Neural crest cell (in vitro differentiated cells): ENCODE measurements at regions not wholly inside any gene's neighbourhood (a gene's known extent, or its start where the extent isn't known, plus 50 kb on each side); places are given as distances from the start of the nearest gene placed in this dataset.

Experiments
- DNase-seq: peaks from one replicate; pipeline ENCODE4 v3.0.0; 2021; ENCODE audit warnings: low read depth, mixed read lengths, low spot score
- H3K27ac Mint-ChIP-seq: one replicate; pipeline ENCODE4 v1.8.0; 2021; ENCODE audit warnings: mild to moderate bottlenecking, mixed read lengths; ENCODE audit not compliant: unreplicated experiment
- H3K27me3 Mint-ChIP-seq: 2 replicates; pipeline ENCODE4 v1.8.0; 2021; ENCODE audit warnings: low read depth, mild to moderate bottlenecking, mixed read lengths
- H3K36me3 Mint-ChIP-seq: 2 replicates; pipeline ENCODE4 v1.8.0; 2021; ENCODE audit warnings: low read depth, mild to moderate bottlenecking, mixed read lengths
- H3K4me1 Mint-ChIP-seq: 2 replicates; pipeline ENCODE4 v1.8.0; 2021; ENCODE audit warnings: mixed read lengths
- H3K4me3 Mint-ChIP-seq: one replicate; pipeline ENCODE4 v1.8.0; 2021; ENCODE audit warnings: mild to moderate bottlenecking, mixed read lengths
- H3K9me3 Mint-ChIP-seq: 2 replicates; pipeline ENCODE4 v1.8.0; 2021; ENCODE audit warnings: mixed read lengths
- TF ChIP-seq, protein P1 (sequence below): fragments of 200-600 bp; sonication (generic); conservative IDR thresholded peaks from 2 replicates; pipeline ENCODE4 v1.5.0; 2021; ENCODE audit warnings: antibody characterized with exemption, mild to moderate bottlenecking

- no peak for DNase-seq
- Mint-ChIP-seq H3K4me1 (no peaks in the 10 kb centered on the region), H3K27me3 (no peaks in the 10 kb centered on the region), H3K4me3 (no peak overlapping the region), H3K36me3 (peaks cover 10% of the 10 kb centered on the region), H3K9me3 (peaks cover 9% of the 10 kb centered on the region), H3K27ac (peak overlapping the region; percentile 91)
- TF ChIP-seq, protein P1, sequence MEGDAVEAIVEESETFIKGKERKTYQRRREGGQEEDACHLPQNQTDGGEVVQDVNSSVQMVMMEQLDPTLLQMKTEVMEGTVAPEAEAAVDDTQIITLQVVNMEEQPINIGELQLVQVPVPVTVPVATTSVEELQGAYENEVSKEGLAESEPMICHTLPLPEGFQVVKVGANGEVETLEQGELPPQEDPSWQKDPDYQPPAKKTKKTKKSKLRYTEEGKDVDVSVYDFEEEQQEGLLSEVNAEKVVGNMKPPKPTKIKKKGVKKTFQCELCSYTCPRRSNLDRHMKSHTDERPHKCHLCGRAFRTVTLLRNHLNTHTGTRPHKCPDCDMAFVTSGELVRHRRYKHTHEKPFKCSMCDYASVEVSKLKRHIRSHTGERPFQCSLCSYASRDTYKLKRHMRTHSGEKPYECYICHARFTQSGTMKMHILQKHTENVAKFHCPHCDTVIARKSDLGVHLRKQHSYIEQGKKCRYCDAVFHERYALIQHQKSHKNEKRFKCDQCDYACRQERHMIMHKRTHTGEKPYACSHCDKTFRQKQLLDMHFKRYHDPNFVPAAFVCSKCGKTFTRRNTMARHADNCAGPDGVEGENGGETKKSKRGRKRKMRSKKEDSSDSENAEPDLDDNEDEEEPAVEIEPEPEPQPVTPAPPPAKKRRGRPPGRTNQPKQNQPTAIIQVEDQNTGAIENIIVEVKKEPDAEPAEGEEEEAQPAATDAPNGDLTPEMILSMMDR = no peak
These were observed 139.8 kb downstream of the ADSS2 start for GRCh38 chr1:244311784-244312532.

DNA sequence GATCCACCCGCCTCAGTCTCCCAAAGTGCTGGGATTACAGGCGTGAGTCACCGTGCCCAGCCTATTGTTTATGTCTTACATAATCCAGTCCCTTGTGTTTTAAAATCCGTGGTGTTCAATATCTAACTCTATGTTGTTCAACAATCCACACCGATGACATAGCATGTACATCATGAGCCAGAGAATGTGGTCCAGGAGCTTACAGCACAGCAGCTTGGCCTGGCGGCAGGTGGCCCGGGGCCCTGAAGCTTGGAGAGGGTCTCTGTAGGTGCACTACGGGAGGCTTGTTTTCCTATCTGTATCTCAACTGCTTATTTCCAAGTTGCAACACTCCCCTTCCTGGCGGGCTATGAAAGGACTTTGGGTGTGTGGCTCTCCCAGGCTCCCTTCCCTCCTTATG, 138.4 kb downstream of the ADSS2 start:
- no peak overlapping the region for H3K4me3 Mint-ChIP-seq
- no peaks in the 10 kb centered on the region for H3K27me3 Mint-ChIP-seq
- peaks cover 3% of the 10 kb centered on the region for H3K36me3 Mint-ChIP-seq
- no peak for DNase-seq
- TF ChIP-seq, protein P1 = no peak
- no peaks in the 10 kb centered on the region for H3K4me1 Mint-ChIP-seq
- H3K27ac Mint-ChIP-seq = no peak overlapping the region
- peaks cover under 1% of the 10 kb centered on the region for H3K9me3 Mint-ChIP-seq

DNA sequence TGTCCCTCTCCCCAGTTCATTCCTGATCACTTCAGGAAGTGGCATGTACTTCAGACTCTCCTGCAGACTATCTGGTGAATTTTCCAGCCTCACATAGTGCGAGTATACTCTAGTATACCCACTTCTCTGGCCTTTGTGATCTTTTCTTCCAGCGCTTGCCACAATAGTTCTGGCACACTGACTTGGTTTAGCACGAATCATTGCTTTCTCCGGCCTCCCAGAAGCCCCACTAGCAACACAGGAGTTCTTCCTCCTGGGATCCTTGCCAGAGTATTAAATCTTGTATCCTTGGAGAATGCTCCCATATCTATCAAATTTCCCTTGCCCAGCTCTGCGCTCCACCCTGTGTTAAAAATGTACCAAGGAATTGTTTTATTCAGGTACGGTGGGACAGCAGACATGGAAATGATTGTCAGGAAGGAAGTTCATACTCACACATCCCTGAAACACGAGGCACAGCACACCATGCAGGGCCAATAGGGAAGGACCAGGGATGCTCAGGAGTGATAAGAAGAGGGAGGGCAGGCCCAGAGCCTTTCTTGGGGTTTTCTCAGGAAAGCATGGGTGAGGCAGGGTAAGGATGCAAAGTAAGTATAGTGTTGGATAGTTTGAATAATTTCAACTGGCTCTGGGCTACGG, 136.7 kb downstream of the ADSS2 start:
- TF ChIP-seq, protein P1 = no peak
- Mint-ChIP-seq H3K9me3 (no peaks in the 10 kb centered on the region), H3K4me3 (no peak overlapping the region), H3K36me3 (no peaks in the 10 kb centered on the region), H3K27me3 (no peaks in the 10 kb centered on the region), H3K4me1 (no peaks in the 10 kb centered on the region), H3K27ac (no peak overlapping the region)
- no peak for DNase-seq

DNA sequence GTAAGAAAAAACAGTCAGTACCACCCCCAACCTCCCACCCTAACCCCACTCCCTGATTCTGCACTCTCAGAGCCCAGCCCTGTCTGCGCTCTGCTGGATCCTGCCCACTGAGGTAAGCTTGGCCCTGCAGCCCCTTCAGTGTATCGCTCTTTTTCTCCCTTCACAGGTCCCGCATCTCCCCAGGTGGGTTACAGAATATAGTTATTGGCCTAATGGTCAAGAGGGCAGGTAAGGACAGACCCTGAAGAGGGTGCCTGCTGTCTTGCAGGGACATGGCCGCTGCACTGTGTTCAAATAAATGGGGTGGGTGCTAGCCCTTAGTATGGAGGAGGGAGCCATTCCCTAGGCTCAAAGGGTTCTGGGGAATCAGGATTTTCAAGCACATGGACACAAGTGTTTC, 135.7 kb downstream of the ADSS2 start:
- Mint-ChIP-seq H3K27me3 (no peaks in the 10 kb centered on the region), H3K4me1 (no peaks in the 10 kb centered on the region), H3K4me3 (no peak overlapping the region), H3K27ac (no peak overlapping the region), H3K36me3 (no peaks in the 10 kb centered on the region), H3K9me3 (no peaks in the 10 kb centered on the region)
- TF ChIP-seq, protein P1 = no peak
- no peak for DNase-seq

- Mint-ChIP-seq H3K36me3 (no peaks in the 10 kb centered on the region), H3K27ac (no peak overlapping the region), H3K4me3 (no peak overlapping the region), H3K27me3 (no peaks in the 10 kb centered on the region), H3K9me3 (no peaks in the 10 kb centered on the region), H3K4me1 (no peaks in the 10 kb centered on the region)
- DNase-seq = no peak
- TF ChIP-seq, protein P1 = no peak
These were observed 135.3 kb downstream of the ADSS2 start for GRCh38 chr1:244316407-244316806.
